Skin of body (tissue), 1 donor: ENCODE measurements at regions not wholly inside any gene's neighbourhood (a gene's known extent, or its start where the extent isn't known, plus 50 kb on each side); places are given as distances from the start of the nearest gene placed in this dataset.

Source experiments
- DNase-seq: peaks from one replicate; lab custom pipeline; 2025; lab: John Stamatoyannopoulos, UW

GRCh38 chr14:28098856-28099255, 667.7 kb upstream of the FOXG1 start:
- DNase-seq, result no peak

- DNase-seq, result no peak
Measured at GRCh38 chr14:28102001-28102400, 664.6 kb upstream of the FOXG1 start.

- no peak for DNase-seq
Measured at GRCh38 chr14:28102814-28103213, 663.8 kb upstream of the FOXG1 start.

GRCh38 chr14:28113311-28113710, 653.3 kb upstream of the FOXG1 start:
- no peak for DNase-seq

GRCh38 chr14:28116716-28117115, 649.9 kb upstream of the FOXG1 start:
- no peak for DNase-seq

- DNase-seq, result no peak
Measured at GRCh38 chr14:28119849-28120248, 646.7 kb upstream of the FOXG1 start.

- no peak for DNase-seq
Measured at GRCh38 chr14:28120391-28120790, 646.2 kb upstream of the FOXG1 start.

GRCh38 chr14:28121512-28122297, 644.9 kb upstream of the FOXG1 start:
- no peak for DNase-seq

- DNase-seq, result no peak
Measured at GRCh38 chr14:28130610-28131284, 635.8 kb upstream of the FOXG1 start.

- DNase-seq, result peak; percentile 4
Measured at GRCh38 chr14:28138341-28138740, 628.2 kb upstream of the FOXG1 start.

GRCh38 chr14:28141662-28142061, 624.9 kb upstream of the FOXG1 start:
- DNase-seq, result no peak

- no peak for DNase-seq
Measured at GRCh38 chr14:28142400-28143015, 624.1 kb upstream of the FOXG1 start.

GRCh38 chr14:28143316-28143715, 623.3 kb upstream of the FOXG1 start:
- DNase-seq, result no peak

GRCh38 chr14:28151926-28152325, 614.7 kb upstream of the FOXG1 start:
- no peak for DNase-seq

- DNase-seq, result no peak
Measured at GRCh38 chr14:28152453-28153044, 614.0 kb upstream of the FOXG1 start.

- DNase-seq, result no peak
Measured at GRCh38 chr14:28157289-28157869, 609.2 kb upstream of the FOXG1 start.

- DNase-seq, result no peak
Measured at GRCh38 chr14:28157887-28158791, 608.4 kb upstream of the FOXG1 start.

- DNase-seq, result no peak
Measured at GRCh38 chr14:28161040-28161439, 605.5 kb upstream of the FOXG1 start.

- DNase-seq, result no peak
Measured at GRCh38 chr14:28163233-28163632, 603.4 kb upstream of the FOXG1 start.

- DNase-seq, result no peak
Measured at GRCh38 chr14:28163897-28164296, 602.7 kb upstream of the FOXG1 start.
